Amniotic stem cell (primary cell): ENCODE measurements at regions not wholly inside any gene's neighbourhood (a gene's known extent, or its start where the extent isn't known, plus 50 kb on each side); places are given as distances from the start of the nearest gene placed in this dataset.

Source experiments
- DNase-seq: peaks from one replicate; lab custom pipeline; 2025; lab: John Stamatoyannopoulos, UW

DNA sequence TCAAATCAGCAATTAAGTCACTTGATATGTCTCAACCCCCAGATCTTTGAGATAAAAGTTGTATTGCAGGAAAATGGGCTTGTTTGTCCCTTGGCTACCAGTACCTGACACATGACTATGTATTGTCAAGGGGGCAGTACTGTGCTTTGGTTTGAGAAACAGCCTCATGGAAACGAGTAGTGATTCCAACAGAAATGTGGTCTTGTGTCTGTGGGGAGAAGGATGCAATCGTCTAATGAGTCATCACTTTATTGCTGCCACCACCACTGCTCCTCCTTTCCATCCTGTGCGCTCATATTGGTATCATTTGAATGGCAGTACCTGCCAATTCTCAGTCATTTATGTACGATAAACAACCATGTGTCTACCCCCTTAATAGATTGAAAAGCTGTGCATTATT, 72.8 kb upstream of the ARHGAP5 start:
- no peak for DNase-seq

DNA sequence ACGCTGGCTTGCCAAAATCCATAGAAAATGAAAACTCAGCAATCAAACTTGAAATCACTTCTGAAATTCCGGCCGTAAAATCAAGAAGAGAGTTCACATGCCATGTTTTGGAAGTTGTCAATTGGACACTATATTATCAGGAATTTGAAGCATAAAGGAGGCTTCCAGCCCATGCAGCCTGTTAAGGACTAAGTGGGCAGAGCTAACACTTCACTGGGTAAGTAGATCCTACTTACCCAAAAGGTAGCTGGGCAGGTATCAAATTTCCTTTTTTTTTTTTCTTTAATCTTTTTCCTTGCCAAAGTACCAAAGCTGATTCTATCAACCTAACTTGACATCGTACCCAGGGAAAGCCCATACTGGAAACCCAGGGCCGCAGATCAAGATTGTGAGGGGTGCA, 71.5 kb upstream of the ARHGAP5 start:
- DNase-seq = no peak

DNA sequence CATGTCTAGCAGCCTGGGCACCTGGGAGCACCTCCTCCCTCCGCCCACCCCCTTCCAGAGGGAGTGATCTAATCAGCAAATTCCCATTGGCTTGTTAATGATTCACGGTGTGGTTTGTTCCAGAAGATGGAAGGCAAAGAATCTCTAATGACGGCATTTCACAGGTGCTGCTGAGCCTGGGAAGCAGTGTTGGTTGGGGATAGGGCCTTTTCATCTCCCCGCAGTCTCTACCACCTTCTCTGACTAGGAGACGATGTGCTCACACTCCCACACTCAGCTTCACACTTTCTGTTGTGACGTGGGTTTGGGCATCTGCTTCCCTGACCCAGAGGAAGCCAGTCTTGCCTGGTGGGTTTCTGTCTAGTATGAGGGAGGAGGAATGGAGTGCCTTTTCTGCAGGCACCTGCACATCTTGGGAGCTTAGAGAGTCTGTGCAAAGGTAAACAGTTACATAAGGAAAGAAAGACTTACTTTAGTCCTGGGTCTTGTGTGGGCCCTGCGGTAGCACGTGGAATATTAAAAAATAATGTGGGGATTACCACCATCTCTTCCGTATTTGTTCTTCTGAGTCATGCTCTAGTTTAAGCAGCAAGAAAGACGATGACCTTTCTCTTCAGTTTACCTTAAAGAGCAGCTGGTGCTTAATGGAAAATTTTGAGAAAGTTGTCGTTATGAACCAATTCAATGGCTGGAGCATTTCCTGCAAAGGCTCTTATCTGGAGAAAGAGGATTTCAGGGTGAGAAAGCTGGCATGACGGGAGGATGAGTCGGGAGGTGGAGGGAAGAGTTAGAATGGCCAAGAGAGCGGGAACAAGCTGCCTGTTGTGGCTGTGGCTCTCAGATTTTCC, 70.6 kb upstream of the ARHGAP5 start:
- DNase-seq = no peak

DNA sequence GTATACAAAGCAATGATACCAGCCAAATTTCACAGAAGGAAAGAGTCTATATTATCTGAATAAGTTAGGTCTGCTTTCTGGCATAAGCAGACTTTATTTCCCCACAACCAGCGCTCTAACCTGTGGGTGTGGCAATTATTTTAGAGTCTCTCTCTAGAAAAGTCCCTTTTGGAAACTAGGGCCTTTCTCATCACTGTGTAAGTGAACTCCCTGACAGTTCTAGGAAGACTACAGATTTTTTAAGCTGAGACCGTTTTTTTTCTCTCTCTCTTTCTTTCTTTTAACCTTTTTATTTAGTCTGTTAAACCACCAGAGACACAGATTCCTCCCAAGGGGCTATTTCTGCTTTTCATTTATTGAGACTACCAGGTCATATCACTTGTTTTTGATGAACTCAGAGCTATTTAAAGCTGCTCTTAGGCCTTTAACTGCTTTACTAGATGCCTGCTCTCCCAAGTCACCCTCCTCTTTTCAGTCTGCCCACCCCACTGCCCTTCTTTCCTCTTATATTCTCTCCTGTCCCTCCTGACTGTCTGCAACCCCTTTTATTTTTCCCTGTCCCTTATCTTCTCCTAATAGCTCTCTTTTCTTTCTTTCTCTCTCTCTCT, 69.2 kb upstream of the ARHGAP5 start:
- no peak for DNase-seq

DNA sequence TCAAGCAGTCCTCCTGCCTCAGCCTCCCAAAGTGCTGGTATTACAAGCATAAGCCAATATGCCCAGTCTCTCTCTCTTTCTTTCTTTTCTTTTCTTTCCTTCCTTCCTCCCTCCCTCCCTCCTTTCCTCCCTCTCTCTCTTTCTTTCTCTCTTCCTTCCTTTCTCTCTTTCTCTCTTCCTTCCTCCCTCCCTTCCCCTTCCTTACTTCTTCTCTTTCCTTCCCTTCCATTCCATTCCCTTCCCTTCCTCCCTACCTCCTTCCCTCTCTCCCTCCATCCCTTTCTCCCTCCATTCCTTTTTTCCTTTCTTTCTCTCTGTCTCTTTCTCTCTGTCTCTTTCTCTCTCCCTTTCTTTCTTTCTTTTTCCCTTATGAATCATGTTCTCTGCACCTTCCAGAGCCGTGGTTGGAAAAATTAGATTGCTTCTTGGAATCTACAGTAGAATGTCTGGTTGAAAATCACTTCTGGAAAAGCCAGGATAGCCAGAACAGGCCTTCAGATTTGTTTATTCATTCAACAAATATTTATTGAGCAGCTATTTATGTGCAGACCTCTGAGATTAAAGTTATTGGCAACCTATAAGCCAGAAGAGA, 68.4 kb upstream of the ARHGAP5 start:
- DNase-seq = no peak

DNA sequence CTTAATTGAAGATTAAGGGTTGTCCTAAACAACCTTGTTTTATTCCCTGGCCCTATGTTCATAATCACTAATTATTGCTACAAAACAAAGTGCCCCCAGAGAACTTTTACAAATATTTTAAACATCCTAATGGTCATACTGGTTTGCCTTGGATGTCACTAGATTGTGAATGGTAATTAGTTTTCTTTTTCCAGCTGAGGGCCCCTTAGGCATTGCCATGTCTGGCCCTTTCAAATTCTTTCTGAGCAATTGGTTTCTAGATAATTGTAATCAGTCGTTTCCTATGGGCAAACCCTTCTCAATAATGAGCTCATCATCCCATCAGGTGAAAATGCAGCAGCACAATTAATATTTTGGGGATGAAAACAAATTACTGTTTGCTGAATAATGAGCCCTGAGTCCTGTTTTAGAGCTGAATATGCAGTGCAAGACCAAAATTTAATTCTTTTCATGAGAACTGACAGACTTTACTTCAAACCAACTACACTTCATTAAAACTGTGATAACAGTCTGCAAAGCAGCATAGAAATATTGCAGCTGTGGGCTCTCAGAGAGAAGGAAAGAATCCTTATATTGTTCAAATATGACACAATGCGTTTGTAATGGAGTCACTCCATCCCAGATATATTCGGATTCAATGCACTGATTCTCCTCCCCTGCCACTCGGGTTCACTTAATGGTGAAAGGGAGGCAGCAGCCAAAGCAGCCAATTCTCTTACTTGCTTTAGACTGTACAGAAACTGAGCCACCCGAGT, 67.7 kb upstream of the ARHGAP5 start:
- DNase-seq = no peak

DNA sequence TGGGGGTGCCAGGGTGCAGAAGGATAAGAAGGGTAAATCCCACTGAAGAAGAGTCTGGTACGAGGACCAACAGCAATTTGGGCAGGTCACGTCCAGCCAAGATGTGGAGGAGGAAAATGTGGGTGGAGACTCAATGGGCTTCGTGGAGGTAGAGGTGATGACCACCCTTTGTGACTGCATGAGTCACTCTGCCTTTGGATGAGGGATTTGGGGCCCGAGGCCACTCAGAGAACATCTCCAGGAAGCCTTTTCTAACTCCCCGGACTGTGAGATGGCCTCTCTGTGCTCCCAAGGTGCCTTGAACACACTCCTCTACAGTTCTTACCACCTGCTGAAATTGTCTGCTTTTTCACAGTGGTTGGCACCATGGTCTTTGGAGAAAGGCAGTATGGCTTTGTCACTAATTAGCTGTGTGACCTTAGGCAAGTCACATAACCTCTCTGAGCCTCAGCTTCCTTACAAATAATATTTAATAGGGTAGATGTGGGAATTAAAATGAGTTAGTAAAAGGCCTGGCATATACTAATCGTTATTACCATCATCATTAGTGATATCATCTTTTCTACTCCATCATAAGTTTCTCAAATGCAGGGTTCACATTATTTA, 67.0 kb upstream of the ARHGAP5 start:
- no peak for DNase-seq

DNA sequence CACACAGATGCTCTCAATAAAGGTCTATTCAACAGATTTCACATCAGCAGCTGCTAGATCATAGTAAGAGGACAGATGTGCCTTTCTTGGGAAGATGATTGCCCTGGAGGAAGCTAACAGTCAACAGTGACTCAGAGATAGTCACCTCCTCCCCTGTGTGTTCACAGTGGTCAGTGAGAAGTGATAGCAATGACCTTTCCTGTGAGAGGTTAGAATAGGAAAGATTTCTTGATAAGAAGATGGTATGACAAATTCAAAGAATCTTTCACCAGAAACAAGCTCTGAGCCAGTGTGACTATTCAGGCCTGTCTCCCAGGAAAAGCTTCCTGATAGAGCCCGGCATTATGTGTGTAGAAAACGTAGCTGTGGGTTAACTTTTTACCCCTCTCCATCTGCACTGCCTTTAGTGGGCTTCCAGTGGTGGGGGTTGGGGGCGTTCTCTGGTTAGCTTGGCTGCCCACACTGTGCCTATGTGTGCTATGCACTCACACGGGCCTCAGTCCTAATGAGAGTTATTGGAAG, 66.4 kb upstream of the ARHGAP5 start:
- no peak for DNase-seq

DNA sequence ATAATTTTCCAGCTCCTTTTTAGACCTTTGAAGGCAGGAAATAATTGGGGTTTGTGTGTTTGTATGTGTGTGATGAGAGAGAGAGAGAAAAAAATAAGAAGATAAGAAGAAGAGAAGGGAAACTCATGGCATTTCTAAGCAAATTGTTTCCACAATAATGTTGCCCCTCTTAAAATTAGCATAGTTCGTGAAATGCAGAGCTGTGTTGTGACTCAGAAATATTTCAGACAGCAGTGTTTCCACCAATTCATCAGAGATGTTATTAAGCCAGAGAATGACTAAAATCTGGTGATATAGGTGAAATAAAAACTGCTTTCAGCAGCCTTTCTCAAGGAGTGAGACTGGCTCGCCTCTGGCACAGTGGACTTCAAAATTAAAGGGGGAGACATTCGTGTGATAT, 65.9 kb upstream of the ARHGAP5 start:
- DNase-seq = no peak

DNA sequence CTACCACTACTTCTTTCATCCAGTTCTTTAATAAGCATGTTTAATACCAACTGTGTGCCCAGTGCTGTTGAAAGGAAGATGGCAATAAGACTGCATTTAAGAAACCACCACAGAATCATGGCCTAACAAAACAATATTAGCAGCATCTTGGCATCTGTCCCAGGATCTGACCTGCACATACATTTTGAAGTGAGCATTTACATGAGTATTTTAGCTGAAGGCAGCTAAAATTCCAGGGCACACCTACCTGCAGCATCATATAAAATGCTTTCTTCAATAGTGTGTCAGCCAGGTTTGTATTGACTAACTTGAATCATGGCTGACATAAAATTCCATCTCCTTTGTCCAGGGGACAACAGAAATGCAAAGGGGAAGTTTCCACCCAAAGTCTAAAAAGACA, 65.0 kb upstream of the ARHGAP5 start:
- no peak for DNase-seq

DNA sequence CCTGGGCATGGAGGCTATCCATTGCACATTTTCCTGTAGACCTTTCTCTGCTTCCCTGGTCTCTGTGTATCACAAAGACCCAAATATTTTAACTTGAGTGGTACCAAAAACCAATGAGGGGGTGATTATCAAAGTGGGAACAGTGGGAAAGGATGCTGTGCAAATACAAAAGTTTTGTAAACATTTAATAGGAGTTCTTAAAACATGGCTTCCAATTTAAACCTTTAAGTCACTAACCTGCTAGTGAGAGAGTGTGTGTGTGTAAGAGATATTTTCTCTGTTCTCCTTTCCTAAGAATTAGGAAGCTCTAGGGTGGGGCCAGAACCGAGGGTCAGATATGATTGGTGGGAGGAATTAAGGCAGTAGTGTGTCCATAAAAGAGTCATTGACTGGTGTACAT, 64.5 kb upstream of the ARHGAP5 start:
- no peak for DNase-seq

DNA sequence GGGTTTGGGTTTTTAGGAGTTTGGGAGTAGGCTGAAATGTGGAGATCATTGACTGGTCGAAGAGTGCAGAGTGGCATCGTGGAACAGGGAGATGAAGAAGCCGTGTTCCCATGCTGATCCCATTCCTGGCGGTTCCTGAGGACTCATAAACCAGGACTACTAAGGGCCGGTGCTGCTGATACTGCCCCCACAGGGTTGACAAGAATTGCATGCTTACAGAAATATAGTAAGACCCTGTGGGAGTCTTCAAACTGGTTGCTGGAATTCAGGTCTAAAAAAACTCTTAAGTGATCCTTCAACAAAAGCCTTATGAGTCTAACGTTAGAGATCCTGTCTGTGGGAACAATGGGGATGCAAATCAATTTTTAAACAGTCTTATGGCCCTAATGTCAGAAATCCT, 64.0 kb upstream of the ARHGAP5 start:
- DNase-seq = no peak

DNA sequence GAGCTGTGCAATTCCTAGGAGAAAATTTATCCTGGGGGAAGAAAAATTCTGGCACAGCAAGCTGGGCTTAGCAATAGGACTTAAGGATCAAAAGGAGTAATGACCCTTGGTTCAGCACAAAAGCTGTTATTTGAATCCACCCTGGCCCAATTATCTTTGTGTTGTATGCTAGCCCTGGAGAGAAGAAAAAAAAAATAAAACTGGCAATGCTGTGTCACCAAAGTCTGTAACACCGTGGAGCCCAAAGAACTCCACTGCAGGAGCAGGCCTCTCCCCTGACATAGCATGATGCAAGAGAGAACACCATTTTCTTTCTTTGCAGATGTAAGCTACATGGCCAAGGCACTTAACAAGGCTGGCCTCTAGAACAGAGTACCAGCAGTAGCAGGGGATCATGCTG, 63.0 kb upstream of the ARHGAP5 start:
- DNase-seq = no peak

DNA sequence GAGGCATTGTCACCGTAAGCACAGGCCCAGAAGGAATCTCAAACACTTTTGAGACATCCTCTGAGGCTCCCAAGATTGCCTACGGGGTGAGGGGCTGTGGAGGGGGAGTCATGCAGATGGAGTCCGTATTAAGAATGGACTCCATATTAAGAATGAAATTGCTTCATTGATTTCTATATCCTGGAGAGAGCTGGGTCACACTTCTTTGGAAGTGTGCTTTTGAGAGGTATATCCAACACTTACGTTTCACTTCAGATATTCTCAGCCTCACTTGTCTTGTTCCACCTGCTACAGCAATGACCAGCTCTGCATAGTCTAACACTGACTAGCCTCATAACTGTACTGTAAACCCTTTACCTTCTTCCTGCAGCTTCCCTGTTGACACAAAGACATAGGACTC, 62.6 kb upstream of the ARHGAP5 start:
- no peak for DNase-seq

DNA sequence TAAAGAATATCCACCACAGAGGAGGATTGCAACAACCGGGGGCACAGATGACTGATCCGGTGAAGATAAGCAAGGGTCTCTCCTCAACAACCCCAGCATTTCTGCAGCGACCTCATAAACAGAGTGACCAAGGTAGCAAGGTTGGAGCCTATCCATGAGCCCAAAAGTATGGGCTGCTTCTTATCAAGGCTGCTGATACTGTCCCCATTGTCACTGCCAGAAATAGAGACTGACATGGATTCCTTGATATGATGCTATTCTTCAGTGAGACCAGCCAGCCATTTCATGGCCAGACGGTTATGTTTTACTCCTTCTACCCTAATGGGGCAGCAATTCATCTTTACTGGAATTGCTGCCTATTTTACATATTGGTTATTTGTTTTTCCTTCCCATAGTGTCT, 61.9 kb upstream of the ARHGAP5 start:
- no peak for DNase-seq

DNA sequence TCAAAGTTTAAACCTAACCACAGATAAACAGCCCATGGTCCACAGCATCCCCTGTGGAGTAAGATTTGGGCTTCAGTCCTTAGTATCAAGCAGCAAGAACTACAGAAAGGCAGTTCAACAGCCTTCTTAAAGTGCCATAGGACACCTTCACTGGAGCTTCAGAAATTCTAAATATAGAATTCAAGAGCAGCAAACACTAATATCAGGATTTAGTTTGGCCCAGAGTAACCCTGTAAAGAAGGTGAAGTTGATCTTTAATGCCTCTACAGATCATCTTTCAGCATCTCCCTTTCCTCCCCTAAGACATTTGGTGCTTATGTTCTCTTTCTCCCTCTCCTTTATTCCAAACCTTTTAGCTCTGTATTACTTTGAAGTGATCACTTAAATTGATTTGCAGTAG, 59.5 kb upstream of the ARHGAP5 start:
- DNase-seq = no peak

DNA sequence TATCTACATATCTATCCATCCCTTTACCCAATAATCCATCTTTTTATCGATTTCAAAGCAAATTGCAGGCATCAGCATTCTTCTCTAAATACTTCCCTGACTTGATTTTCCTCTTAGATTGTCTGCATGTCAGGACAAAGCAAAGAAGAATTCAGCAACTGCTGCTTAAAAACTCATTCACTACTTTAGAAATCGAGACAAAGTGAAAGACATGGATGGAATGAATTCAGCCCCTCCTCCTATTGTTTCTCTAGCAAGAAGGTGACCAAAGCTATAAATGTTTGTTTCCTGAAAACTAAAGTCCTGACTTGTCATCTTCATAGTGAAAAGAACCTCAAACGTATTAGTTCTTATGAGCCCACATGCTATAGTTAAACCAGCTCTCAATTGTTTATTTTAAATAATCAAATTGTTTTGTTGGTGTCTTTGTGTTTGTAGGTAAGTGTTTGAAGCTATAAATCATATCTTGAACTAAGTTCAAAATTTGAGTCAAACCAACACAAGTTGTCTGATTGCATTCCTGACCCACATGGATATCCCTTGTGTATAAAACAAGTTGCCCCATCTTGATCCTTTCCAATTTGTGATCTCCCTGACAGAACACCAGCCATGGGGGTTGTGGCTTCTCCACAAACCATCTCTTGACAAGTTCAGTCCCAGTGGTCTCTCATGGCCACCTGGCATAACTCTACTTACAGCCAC, 58.6 kb upstream of the ARHGAP5 start:
- no peak for DNase-seq

DNA sequence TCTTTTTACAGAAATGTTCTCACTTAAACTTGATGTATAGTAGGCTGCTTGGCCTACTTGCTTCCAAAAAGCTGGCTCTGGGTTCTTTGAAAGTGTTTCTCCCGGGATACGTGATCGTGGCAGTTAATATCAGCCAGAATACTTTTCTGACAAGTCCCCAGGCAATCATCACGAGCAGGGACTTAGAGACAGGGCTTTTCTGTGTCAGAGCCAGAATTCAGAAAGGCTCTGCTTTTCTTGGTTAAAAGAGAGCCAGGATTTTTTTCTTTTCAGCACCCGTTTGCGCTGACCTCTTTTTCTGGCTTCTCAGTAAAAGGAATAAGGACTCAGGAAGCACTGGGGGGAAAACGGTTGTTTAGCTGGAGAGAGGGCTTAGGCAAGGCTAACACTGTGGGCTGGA, 57.8 kb upstream of the ARHGAP5 start:
- no peak for DNase-seq

DNA sequence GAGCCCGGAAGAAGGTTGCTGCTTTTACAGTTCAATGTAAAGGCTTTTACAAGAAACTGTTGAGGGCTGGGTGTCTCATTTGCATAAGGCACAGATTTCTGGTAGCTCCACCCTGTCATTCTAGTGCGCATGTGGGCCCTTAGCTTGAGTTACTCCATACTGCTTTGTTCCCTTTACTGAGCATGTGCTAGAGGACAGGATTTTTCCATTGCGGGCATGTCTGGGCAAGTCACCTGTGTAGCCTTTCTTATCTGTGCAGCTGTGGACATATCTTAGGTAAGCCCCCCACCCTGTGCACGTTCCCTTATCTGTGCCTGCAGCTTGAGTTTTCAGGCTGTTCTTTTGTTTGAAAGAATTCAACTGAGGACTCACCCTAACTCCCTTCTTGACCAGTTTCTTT, 56.2 kb upstream of the ARHGAP5 start:
- DNase-seq = no peak

DNA sequence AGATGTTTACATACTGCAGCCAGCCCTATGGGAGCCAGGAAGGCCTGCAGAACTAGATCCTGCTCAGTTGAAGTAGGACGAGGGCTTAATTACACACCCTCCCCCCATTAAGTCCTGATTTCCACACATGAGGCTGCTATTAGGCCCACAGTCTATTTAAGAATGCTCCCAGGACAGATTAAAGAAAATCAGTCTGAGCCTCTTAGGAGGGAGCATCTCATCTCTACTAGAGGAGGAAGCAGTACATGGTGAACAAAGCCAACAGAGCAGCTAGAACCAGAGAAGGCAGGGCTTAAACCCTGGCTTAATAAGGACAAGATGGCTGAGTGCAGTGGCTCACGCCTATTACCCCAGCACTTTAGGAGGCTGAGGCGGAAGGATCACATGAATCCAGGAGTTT, 55.8 kb upstream of the ARHGAP5 start:
- no peak for DNase-seq

DNA sequence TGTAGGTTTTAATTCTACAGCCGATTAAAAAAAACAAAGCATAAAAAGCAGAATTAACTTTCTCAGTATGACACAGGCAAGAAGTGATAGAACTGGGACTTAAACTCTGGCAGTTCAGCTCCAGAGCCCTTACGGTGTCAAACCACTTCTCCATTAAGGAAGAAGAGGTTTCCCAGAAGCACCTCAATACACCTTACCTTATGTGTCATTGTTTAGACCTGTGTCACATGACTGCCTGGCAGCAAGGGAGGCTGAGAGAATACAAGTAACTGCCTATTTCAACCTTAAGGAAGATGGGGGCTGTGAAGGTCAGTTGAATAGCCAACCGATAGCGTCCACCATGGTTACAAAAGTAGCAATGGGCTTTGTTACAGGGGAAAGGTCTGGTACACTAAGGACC, 54.6 kb upstream of the ARHGAP5 start:
- DNase-seq = no peak
